HEK293T (cell line): ENCODE measurements at regions not wholly inside any gene's neighbourhood (a gene's known extent, or its start where the extent isn't known, plus 50 kb on each side); places are given as distances from the start of the nearest gene placed in this dataset.

Experiments
- BHLHE40 ChIP-seq: fragments of 450-650 bp; IDR thresholded peaks from 2 replicates; pipeline ENCODE4 v1.6.1; 2016; ENCODE audit warnings: mild to moderate bottlenecking, moderate library complexity, borderline replicate concordance
- FOXK2 ChIP-seq: fragments of 450-650 bp; IDR thresholded peaks from 2 replicates; pipeline ENCODE4 v1.6.1; 2016; ENCODE audit warnings: mild to moderate bottlenecking
- FOXM1 ChIP-seq: fragments of 450-650 bp; IDR thresholded peaks from 2 replicates; pipeline ENCODE4 v1.6.1; 2017; ENCODE audit warnings: mild to moderate bottlenecking, borderline replicate concordance
- L3MBTL2 ChIP-seq: fragments of 450-650 bp; conservative IDR thresholded peaks from 2 replicates; pipeline ENCODE4 v1.6.1; 2016; ENCODE audit warnings: mild to moderate bottlenecking
- NFRKB ChIP-seq: fragments of 450-650 bp; IDR thresholded peaks from 2 replicates; pipeline ENCODE4 v1.6.1; 2016; ENCODE audit warnings: mild to moderate bottlenecking, moderate library complexity
- SP1 ChIP-seq: fragments of 450-650 bp; IDR thresholded peaks from 2 replicates; pipeline ENCODE4 v1.6.1; 2017
- ZNF384 ChIP-seq: fragments of 450-650 bp; IDR thresholded peaks from 2 replicates; pipeline ENCODE4 v1.6.1; 2016

DNA sequence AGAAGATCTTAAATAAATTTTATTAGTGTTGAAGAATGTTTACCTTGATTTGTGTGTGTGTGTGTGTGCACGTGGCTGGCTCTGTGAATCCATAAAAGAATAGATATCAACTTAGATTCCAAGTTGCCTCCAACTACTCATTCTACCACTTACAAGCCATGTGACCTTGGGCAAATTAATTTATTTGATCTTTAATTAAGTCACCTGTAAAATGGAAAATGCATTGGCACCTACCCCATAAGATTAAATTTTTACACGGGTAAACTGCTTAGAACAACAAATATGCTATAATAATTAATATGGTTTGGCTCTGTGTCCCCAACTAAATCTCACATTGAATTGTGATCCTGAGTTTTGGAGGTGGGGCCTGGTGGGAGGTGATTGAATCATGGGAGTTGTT, 604.9 kb upstream of the NRG3 start:
- TF ChIP-seq SP1 (no peak), FOXK2 (no peak), NFRKB (no peak), L3MBTL2 (no peak), BHLHE40 (no peak), FOXM1 (no peak), ZNF384 (no peak)
